ENCODE measurements at regions not wholly inside any gene's neighbourhood (a gene's known extent, or its start where the extent isn't known, plus 50 kb on each side); places are given as distances from the start of the nearest gene placed in this dataset.

GRCh38 chr13:47049276-47049989 is 152.6 kb upstream of the HTR2A start:
- no peak for DNase-seq (ENCODE audit: low read depth)

- DNase-seq (ENCODE audit: low read depth): no peak
These were observed 149.9 kb upstream of the HTR2A start for GRCh38 chr13:47046706-47047105.

DNA sequence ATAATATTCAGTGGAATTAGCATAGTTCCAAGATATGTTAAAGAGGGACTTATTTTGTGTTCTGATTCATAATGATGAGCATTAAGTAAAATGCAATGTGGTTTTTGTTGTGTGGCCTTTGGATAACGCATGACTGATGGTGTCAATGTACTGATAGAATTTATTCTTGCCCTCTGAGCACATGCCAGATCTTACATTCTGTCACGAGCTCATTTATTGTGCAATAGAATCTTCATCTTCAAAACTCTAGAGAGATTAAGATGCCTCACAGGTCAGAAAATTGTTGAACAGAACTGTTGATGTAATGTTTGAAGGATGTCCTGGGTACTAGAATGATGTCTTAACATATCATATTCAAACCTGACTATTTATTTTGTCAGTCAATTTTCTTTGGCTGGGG is 148.0 kb upstream of the HTR2A start:
- DNase-seq (ENCODE audit: low read depth): no peak

GRCh38 chr13:47039106-47039505 is 142.3 kb upstream of the HTR2A start:
- DNase-seq (ENCODE audit: low read depth): peak; percentile 62

GRCh38 chr13:47038188-47038587 is 141.3 kb upstream of the HTR2A start:
- peak; percentile 13 for DNase-seq (ENCODE audit: low read depth)

GRCh38 chr13:47036294-47037008 is 139.6 kb upstream of the HTR2A start:
- DNase-seq (ENCODE audit: low read depth): no peak

GRCh38 chr13:47033216-47033615 is 136.4 kb upstream of the HTR2A start:
- DNase-seq (ENCODE audit: low read depth): peak; percentile 21

DNA sequence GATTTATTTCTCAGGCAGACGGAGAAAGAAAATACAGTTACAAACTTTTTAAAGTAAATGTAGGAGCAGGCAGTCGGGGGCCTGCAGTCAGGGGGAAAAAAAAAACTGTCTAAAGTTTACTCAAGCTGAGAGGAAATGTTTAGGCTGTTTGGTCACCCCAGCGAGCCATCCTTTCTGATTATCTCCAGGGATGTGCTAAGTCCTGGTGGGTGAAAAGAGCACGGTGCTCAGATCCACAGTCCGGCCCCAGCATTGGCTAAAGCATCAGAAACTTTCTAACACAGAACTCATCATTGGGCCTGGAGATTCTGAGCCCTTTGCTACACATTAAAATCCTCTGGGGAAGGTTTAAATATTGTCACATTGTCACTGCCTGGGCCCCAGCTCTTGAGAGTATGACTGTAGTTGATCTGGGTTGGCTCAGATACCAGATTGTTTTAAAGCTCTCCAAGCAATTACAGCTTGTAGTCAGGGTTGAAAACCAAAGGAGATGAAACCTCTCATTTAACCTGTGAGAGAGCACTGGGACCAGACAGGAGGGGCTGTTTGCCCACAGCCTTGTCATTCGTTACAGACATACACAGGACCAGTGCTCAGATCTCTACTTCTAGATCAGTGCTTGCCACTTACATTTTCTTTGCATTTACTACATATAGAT is 131.1 kb upstream of the HTR2A start:
- no peak for DNase-seq (ENCODE audit: low read depth)

DNA sequence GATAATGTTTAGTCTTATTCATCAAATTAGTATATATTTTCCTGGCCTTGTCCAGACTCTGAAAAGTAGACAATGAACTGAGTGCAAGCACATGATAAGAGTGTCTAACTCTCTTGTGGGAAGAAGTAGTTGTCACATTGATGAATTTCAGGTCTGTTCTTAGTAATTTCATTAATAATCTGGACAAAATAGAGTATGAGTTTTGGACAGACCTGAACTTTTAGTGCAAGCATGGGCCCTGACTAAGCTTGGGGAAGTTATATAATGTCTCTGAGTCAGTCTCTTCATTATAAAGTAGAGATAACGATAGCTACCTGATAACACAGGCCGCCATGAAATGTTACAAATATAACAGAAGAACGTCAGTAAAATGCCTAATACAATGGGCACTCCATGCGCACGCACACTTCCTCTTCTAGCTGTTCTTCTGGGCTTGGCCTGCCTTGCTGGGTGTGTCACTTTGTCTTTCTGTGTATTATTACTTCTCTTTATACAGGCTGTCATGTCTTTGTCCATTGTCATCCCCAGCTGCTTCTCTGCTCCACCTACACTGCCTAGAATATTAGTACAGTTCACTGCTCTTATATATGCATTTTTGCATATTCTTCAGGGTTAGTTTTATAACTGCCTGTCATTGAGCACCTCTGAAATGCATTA is 129.1 kb upstream of the HTR2A start:
- no peak for DNase-seq (ENCODE audit: low read depth)

- no peak for DNase-seq (ENCODE audit: low read depth)
These were observed 123.1 kb upstream of the HTR2A start for GRCh38 chr13:47019977-47020376.

GRCh38 chr13:47017476-47017875 is 120.6 kb upstream of the HTR2A start:
- DNase-seq (ENCODE audit: low read depth): peak; percentile 9

- no peak for DNase-seq (ENCODE audit: low read depth)
These were observed 111.5 kb upstream of the HTR2A start for GRCh38 chr13:47008318-47008717.

DNA sequence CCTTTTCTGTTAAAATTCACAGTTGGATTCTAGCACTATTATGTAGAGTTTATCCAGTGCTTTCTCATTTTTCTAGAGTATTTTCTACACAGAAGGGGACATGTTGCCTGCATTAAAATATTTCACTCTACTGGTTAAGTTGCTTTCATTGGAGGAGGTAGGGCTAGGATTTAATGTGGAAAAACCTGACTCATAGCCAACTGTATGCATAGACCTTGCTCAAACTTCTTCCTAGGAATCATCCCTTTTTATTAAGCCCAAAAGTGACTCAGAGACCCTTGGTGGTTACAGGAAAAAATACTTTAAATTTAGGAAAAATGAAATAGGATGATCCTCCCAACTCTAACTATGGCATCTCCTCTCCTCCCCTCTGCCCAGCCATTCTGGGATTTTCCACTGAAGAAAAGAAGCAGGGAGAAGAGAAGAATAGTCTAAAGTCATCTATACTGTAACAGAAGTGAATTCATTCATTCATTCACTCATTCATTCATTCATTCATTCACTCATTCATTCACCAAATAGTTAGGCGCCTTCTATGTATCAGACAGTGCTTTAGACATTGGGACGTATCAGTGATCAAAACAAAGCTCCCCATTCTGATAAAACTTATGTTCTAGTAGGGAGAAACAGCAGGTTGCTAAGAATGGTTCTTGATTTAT is 109.0 kb upstream of the HTR2A start:
- no peak for DNase-seq (ENCODE audit: low read depth)

DNA sequence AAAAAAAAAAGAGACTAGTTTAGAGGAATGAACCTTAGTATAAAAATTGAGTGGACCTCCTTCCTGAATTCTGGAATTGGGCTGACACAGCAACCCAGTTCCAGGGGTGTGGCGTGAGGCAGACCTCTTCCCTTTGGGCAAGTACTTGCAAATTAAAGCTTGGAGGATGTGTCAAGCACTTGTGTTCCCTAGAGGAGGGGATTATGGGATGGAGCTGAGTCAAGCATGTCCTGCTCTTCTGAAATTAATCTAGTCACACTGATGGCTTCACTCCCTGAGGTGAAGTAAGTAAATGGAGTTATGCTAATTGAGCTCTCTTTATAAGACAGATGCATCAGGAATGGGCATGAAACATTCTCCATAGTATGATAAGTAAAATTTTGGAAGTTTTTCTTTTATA is 107.7 kb upstream of the HTR2A start:
- DNase-seq (ENCODE audit: low read depth): no peak

- no peak for DNase-seq (ENCODE audit: low read depth)
These were observed 107.2 kb upstream of the HTR2A start for GRCh38 chr13:47004027-47004426.

DNA sequence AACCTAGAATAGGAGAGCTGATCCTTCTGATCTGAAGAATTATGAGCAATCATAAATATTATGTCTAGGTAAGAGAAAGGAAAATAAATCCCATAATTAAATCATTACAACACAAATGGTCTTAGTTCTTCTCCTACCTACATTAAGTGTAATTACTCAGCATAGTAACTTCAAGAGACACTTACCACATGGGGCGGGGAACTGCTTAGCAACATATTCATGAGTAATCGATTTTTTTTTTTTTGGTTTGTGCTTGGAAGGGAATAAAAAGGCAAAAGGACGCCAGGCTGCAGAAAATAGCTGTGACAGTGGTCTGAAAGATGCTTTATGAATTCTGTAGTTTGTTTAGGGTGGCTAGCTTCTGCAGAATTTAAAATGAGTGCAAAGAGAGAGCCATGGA is 103.3 kb upstream of the HTR2A start:
- no peak for DNase-seq (ENCODE audit: low read depth)

DNA sequence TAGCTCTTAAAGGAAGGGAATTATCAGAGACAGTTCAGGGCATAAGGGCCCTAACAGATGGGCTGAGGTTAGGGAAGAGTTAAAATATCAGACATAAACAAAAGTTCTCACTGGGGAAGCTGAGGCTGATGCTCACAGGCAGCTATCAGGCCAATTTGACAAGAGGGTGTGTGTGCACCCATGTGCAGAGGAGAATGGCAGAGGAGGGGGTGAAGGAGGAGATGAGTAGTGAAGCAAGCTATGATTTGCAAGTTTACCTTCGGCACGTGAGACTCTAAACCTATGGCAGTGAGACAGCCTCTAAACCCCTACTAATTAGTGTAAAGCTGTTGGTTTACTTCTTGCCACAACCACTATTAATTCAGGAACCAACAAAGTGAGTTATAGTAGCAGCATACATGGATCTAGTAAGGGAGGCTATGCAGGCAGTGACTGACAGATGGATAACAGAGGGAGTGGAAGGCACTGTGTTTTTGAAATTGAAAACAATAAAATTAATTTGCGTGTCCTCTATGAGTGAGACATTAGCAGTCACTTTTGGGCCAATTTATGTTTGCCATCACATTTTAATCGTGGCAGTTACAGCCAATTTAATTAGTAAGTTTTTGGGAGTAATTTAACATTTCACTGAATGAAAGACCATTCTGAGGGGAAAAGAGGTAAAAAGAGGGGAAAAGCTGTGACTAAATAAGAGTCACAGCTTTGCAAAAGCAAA is 99.6 kb upstream of the HTR2A start:
- DNase-seq (ENCODE audit: low read depth): no peak

GRCh38 chr13:46995874-46996273 is 99.0 kb upstream of the HTR2A start:
- no peak for DNase-seq (ENCODE audit: low read depth)

- no peak for DNase-seq (ENCODE audit: low read depth)
These were observed 97.6 kb upstream of the HTR2A start for GRCh38 chr13:46994492-46994891.

GRCh38 chr13:46992383-46992952 is 95.6 kb upstream of the HTR2A start:
- DNase-seq (ENCODE audit: low read depth): peak; percentile 17

DNA sequence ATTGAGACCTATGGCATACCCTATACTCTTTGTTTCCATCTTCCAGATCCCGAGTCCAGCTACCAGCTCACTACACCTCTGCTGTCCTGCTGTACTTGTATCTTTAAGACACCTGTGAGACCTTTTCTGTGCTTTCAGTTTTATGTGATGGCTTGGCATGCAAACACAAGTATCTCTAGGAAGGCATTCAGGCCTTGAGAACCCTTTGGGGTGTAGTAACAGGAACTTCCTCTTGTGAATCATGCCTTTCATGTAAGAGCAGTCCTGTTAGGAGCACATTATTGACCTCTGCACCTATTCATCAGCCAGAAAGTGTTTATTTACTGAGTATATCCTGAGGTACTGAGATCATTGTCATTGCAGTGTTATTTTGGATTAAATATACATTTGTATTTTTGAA is 87.0 kb upstream of the HTR2A start:
- DNase-seq (ENCODE audit: low read depth): peak; percentile 2
